ACC112 (cell line): ENCODE measurements at regions not wholly inside any gene's neighbourhood (a gene's known extent, or its start where the extent isn't known, plus 50 kb on each side); places are given as distances from the start of the nearest gene placed in this dataset.
"Not testable (repeated sequence)": the region's sequence is repeated elsewhere in the genome, so short reads cannot be mapped to it uniquely, and the experiment has no call there.

Source experiments
- H2AFZ ChIP-seq: fragments of 200-600 bp; sonication (generic); one replicate; pipeline ENCODE4 v1.6.0; 2017; ENCODE audit warnings: antibody characterized with exemption, low read length; ENCODE audit not compliant: unreplicated experiment
- H3K27ac ChIP-seq: fragments of 200-600 bp; sonication (generic); 2 replicates; pipeline ENCODE4 v1.5.1; 2014; ENCODE audit warnings: low read depth, mild to moderate bottlenecking, antibody characterized with exemption, low read length, moderate library complexity
- H3K27me3 ChIP-seq: fragments of 200-600 bp; sonication (generic); 2 replicates; pipeline ENCODE4 v1.6.1; 2014; ENCODE audit warnings: mild to moderate bottlenecking, antibody characterized with exemption, low read length, moderate library complexity, mixed read lengths; ENCODE audit not compliant: insufficient read depth
- H3K36me3 ChIP-seq: fragments of 200-600 bp; sonication (generic); 2 replicates; pipeline ENCODE4 v1.6.1; 2016; ENCODE audit warnings: mild to moderate bottlenecking, antibody characterized with exemption, low read length, moderate library complexity, mixed read lengths; ENCODE audit not compliant: insufficient read depth
- H3K4me1 ChIP-seq: fragments of 200-600 bp; sonication (generic); one replicate; pipeline ENCODE4 v1.6.1; 2016; ENCODE audit warnings: low read length, mixed read lengths; ENCODE audit not compliant: insufficient read depth, unreplicated experiment, control insufficient read depth
- H3K4me3 ChIP-seq: fragments of 200-600 bp; sonication (generic); 2 replicates; pipeline ENCODE4 v1.5.1; 2014; ENCODE audit warnings: mild to moderate bottlenecking, low read depth, low read length
- H3K79me2 ChIP-seq: fragments of 200-600 bp; sonication (generic); one replicate; pipeline ENCODE4 v1.6.0; 2016; ENCODE audit warnings: low read length; ENCODE audit not compliant: control insufficient read depth, unreplicated experiment, insufficient read depth

DNA sequence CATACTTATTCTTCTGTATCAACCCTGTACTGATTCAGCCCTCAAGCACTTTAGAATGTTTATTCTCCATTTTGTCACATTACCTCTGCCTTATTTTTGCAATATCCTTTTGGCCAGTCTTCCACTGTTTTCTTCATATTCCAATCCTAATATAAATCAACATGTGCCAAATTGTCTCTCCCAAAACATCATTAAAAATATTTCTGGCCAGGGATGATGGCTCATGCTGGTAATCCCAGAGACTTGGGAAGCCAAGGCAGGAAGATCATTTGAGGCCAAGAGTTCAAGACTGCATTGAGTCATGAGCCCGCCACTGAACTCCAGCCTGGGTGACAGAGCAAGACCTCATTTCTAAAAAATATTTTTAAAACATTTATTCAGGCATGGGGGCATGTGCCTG, 641.4 kb upstream of the CBLB start:
- Histone ChIP-seq H3K79me2 (no peaks in the 10 kb centered on the region), H3K36me3 (no peaks in the 10 kb centered on the region), H2AFZ (peak overlapping the region; percentile 33), H3K4me1 (peaks cover 11% of the 10 kb centered on the region), H3K4me3 (no peak overlapping the region), H3K27me3 (no peaks in the 10 kb centered on the region), H3K27ac (peak overlapping the region; percentile 36)

- Histone ChIP-seq H3K36me3 (no peaks in the 10 kb centered on the region), H2AFZ (no peak overlapping the region), H3K27ac (no peak overlapping the region), H3K79me2 (no peaks in the 10 kb centered on the region), H3K27me3 (no peaks in the 10 kb centered on the region), H3K4me3 (no peak overlapping the region), H3K4me1 (peaks cover 13% of the 10 kb centered on the region)
Measured at GRCh38 chr3:106512846-106513245, 644.0 kb upstream of the CBLB start.

- no peaks in the 10 kb centered on the region for H3K36me3 ChIP-seq
- H3K27me3 ChIP-seq, result no peaks in the 10 kb centered on the region
- H3K27ac ChIP-seq, result no peak overlapping the region
- peaks cover 22% of the 10 kb centered on the region for H3K4me1 ChIP-seq
- H2AFZ ChIP-seq, result no peak overlapping the region
- H3K79me2 ChIP-seq, result no peaks in the 10 kb centered on the region
- no peak overlapping the region for H3K4me3 ChIP-seq
Measured at GRCh38 chr3:106514431-106514830, 645.6 kb upstream of the CBLB start.

GRCh38 chr3:106518516-106518915, 649.7 kb upstream of the CBLB start:
- Histone ChIP-seq H3K27me3 (no peaks in the 10 kb centered on the region), H2AFZ (no peak overlapping the region), H3K27ac (no peak overlapping the region), H3K36me3 (no peaks in the 10 kb centered on the region), H3K4me3 (no peak overlapping the region), H3K79me2 (no peaks in the 10 kb centered on the region), H3K4me1 (peaks cover 11% of the 10 kb centered on the region)

GRCh38 chr3:106522397-106522796, 653.6 kb upstream of the CBLB start:
- Histone ChIP-seq H3K4me1 (peaks cover 11% of the 10 kb centered on the region), H3K27me3 (no peaks in the 10 kb centered on the region), H3K79me2 (no peaks in the 10 kb centered on the region), H3K27ac (no peak overlapping the region), H2AFZ (no peak overlapping the region), H3K4me3 (no peak overlapping the region), H3K36me3 (no peaks in the 10 kb centered on the region)

DNA sequence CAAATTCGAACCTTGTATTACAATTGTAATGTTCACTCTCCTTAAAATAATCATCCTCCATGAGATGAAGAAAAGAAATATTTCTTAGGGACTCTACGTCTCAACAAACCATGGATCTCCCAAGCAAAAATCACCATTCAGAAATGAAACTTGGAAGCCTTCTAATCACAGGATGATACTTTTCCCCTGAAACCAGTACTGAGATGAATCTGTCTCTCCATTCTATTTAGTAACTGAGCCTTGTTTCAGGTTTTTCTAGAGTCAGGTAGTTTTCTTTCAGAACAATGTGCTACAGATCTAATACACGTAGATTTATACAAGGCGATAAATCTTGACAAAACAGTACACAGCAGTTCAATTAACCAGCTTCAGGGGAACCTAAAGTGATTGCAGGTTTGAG, 660.1 kb upstream of the CBLB start:
- Histone ChIP-seq H3K36me3 (no peaks in the 10 kb centered on the region), H3K4me1 (no peaks in the 10 kb centered on the region), H3K4me3 (no peak overlapping the region), H3K27ac (no peak overlapping the region), H3K27me3 (no peaks in the 10 kb centered on the region), H3K79me2 (no peaks in the 10 kb centered on the region), H2AFZ (no peak overlapping the region)

DNA sequence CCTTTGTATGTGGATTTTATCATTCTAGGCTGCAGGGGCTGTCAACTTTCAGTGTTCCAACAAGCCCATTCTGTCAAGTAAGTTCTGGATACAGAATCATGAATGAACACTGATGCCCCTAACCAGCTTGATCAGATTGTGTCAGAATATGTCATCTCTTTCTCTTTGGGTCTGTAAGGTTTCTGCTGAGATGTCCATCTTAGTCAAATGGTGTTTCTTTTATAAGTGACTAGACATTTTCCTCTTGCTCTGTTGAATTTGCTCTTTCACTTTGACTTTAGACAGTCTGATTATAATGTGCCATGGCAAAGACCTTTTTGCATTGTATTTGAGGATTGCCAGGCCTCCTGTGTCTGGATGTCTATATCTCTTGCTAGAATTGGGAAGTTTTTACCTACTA, 660.9 kb upstream of the CBLB start:
- H3K27me3 ChIP-seq, result no peaks in the 10 kb centered on the region
- no peaks in the 10 kb centered on the region for H3K79me2 ChIP-seq
- H2AFZ ChIP-seq, result no peak overlapping the region
- no peaks in the 10 kb centered on the region for H3K4me1 ChIP-seq
- H3K36me3 ChIP-seq, result no peaks in the 10 kb centered on the region
- H3K4me3 ChIP-seq, result no peak overlapping the region
- no peak overlapping the region for H3K27ac ChIP-seq

DNA sequence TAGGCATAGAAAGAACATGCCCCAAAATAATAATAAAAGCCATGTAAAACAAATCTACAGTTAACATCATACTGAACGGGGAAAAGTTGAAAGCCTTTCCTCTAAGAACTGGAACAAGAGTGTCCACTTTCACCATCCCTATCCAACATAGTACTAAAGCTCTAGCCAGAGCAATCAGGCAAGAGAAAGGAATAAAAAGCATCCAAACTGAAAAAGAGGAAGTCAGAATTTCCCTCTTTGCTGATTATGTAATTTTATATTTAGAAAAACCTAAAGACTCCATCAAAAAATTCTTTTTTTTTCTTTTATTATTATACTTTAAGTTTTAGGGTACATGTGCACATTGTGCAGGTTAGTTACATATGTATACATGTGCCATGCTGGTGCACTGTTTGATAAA, 661.6 kb upstream of the CBLB start:
- Histone ChIP-seq H3K27ac (no peak overlapping the region), H3K27me3 (no peaks in the 10 kb centered on the region), H3K4me1 (no peaks in the 10 kb centered on the region), H3K36me3 (no peaks in the 10 kb centered on the region), H2AFZ (no peak overlapping the region), H3K79me2 (no peaks in the 10 kb centered on the region), H3K4me3 (no peak overlapping the region)

DNA sequence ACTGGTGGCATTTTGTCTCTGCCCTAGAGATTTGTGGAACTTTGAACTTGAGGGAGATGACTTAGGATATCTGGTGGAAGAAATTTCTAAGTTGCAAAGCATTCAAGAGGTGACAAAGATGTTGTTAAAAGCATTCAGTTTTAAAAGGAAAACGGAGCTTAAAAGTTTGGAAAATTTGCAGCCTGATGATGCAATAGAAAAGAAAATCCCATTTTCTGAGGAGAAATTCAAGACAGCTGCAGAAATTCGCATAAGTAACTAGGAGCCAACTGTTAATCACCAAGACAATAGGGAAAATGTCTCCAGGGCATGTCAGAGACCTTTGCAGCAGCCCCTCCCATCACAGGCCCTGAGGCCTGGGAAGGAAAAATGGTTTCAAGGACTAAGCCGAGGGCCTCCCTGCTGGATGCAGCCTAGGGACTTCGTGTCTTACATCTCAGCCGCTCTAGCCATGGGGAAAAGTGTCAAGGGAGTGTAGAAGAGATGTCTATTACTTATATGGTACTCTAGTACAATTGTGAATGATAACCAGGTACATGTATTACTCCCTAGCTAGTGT, 663.0 kb upstream of the CBLB start:
- H3K27ac ChIP-seq, H3K4me3 ChIP-seq, H2AFZ ChIP-seq, H3K27me3 ChIP-seq, H3K4me1 ChIP-seq, H3K79me2 ChIP-seq, H3K36me3 ChIP-seq: not testable (repeated sequence)

- H3K36me3 ChIP-seq, result no peaks in the 10 kb centered on the region
- H3K27me3 ChIP-seq, result no peaks in the 10 kb centered on the region
- no peaks in the 10 kb centered on the region for H3K4me1 ChIP-seq
- no peaks in the 10 kb centered on the region for H3K79me2 ChIP-seq
- H3K27ac ChIP-seq, result no peak overlapping the region
- H2AFZ ChIP-seq, result no peak overlapping the region
- H3K4me3 ChIP-seq, result no peak overlapping the region
Measured at GRCh38 chr3:106533093-106533787, 664.4 kb upstream of the CBLB start.

DNA sequence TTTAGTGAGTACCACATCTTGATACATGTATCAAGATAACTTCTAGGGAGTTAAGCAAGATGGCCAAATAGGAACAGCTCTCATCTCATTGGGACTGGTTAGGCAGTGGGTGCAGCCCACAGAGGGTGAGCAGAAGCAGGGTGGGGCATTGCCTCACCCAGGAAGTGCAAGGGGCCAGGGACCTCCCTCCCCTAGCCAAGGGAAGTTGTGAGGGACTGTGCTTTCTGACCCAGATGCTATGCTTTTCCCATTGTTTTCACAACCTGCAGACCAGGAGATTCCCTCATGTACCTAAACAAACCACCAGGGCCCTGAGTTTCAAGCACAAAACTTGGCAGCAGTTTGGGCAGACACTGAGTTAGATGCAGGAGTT, 665.0 kb upstream of the CBLB start:
- Histone ChIP-seq H2AFZ (no peak overlapping the region), H3K27me3 (no peaks in the 10 kb centered on the region), H3K36me3 (no peaks in the 10 kb centered on the region), H3K27ac (no peak overlapping the region), H3K4me3 (no peak overlapping the region), H3K4me1 (no peaks in the 10 kb centered on the region), H3K79me2 (no peaks in the 10 kb centered on the region)
